ENCODE measurements at regions not wholly inside any gene's neighbourhood (a gene's known extent, or its start where the extent isn't known, plus 50 kb on each side); places are given as distances from the start of the nearest gene placed in this dataset.

- ChIA-PET CTCF (no interaction called here), POLR2A (no interaction called here)
- no peak for DNase-seq
- Histone ChIP-seq H3K9me3 (peaks cover 10% of the 10 kb centered on the region), H3K27me3 (replicated peaks; ENCODE audit: control insufficient read depth, insufficient read depth, low read length) (no peaks in the 10 kb centered on the region), H3K4me3 (ENCODE audit: low read depth, low read length) (no peak overlapping the region), H3K36me3 (ENCODE audit: control insufficient read depth, insufficient read depth, low read length) (no peaks in the 10 kb centered on the region), H3K4me1 (no peaks in the 10 kb centered on the region)
- Mint-ChIP-seq H3K36me3 (ENCODE audit: insufficient read depth, unreplicated experiment) (no peaks in the 10 kb centered on the region), H3K27ac (ENCODE audit: unreplicated experiment) (no peak overlapping the region), H3K4me1 (ENCODE audit: low read depth, unreplicated experiment) (no peaks in the 10 kb centered on the region), H3K27me3 (ENCODE audit: insufficient read depth, unreplicated experiment) (peaks cover 11% of the 10 kb centered on the region), H3K4me3 (ENCODE audit: unreplicated experiment) (no peak overlapping the region), H3K9me3 (ENCODE audit: unreplicated experiment) (peaks cover 23% of the 10 kb centered on the region)
- no peak for TF ChIP-seq CTCF (IDR thresholded peaks at IDR 0.05; ENCODE audit: insufficient read depth in 1 of 2, low read depth in 1 of 2, low read length in 1 of 2, severe bottlenecking in 1 of 2, unreplicated experiment in 1 of 2)
- intact Hi-C loops (cut with micrococcal nuclease; ENCODE audit: unreplicated experiment) = no loop called here
- BruUV-seq (replicated peaks) = no TSS peak
Observed at GRCh38 chr11:131275580-131275979, 94.8 kb upstream of the NTM start.

- Histone ChIP-seq H3K9me3 (peaks cover 10% of the 10 kb centered on the region), H3K36me3 (ENCODE audit: control insufficient read depth, insufficient read depth, low read length) (no peaks in the 10 kb centered on the region), H3K4me3 (ENCODE audit: low read depth, low read length) (no peak overlapping the region), H3K27me3 (replicated peaks; ENCODE audit: control insufficient read depth, insufficient read depth, low read length) (no peaks in the 10 kb centered on the region), H3K4me1 (no peaks in the 10 kb centered on the region)
- no peak for DNase-seq
- H3K9me3 Mint-ChIP-seq (ENCODE audit: unreplicated experiment) = no peaks in the 10 kb centered on the region
- TF ChIP-seq CTCF (IDR thresholded peaks at IDR 0.05; ENCODE audit: insufficient read depth in 1 of 2, low read depth in 1 of 2, low read length in 1 of 2, severe bottlenecking in 1 of 2, unreplicated experiment in 1 of 2) = no peak
- ChIA-PET CTCF (interaction anchor here (0.6 kb wide), 1 partner anchor 70 kb away, joined by 3 read pairs; no protein-coding TSS in a partner anchor), POLR2A (interaction anchor here (0.5 kb wide), 1 partner anchor 815 kb away, joined by 3 read pairs; no protein-coding TSS in a partner anchor)
- no peaks in the 10 kb centered on the region for H3K4me1 Mint-ChIP-seq (ENCODE audit: low read depth, unreplicated experiment)
- H3K27me3 Mint-ChIP-seq (ENCODE audit: insufficient read depth, unreplicated experiment) = peaks cover 14% of the 10 kb centered on the region
- intact Hi-C loops (cut with micrococcal nuclease; ENCODE audit: unreplicated experiment) = no loop called here
- no peaks in the 10 kb centered on the region for H3K36me3 Mint-ChIP-seq (ENCODE audit: insufficient read depth, unreplicated experiment)
- BruUV-seq (replicated peaks) = no TSS peak
- H3K27ac Mint-ChIP-seq (ENCODE audit: unreplicated experiment) = no peak overlapping the region
- H3K4me3 Mint-ChIP-seq (ENCODE audit: unreplicated experiment) = no peak overlapping the region
Observed at GRCh38 chr11:131278472-131278871, 91.9 kb upstream of the NTM start.

GRCh38 chr11:131279654-131280384, 90.6 kb upstream of the NTM start:
- Mint-ChIP-seq H3K4me1 (ENCODE audit: low read depth, unreplicated experiment) (no peaks in the 10 kb centered on the region), H3K36me3 (ENCODE audit: insufficient read depth, unreplicated experiment) (no peaks in the 10 kb centered on the region), H3K27me3 (ENCODE audit: insufficient read depth, unreplicated experiment) (peaks cover 17% of the 10 kb centered on the region), H3K4me3 (ENCODE audit: unreplicated experiment) (no peak overlapping the region), H3K9me3 (ENCODE audit: unreplicated experiment) (no peaks in the 10 kb centered on the region), H3K27ac (ENCODE audit: unreplicated experiment) (no peak overlapping the region)
- no peaks in the 10 kb centered on the region for H3K27me3 ChIP-seq (replicated peaks; ENCODE audit: control insufficient read depth, insufficient read depth, low read length)
- POLR2A ChIA-PET = no interaction called here
- H3K36me3 ChIP-seq (ENCODE audit: control insufficient read depth, insufficient read depth, low read length) = no peaks in the 10 kb centered on the region
- CTCF ChIA-PET = no interaction called here
- no peak overlapping the region for H3K4me3 ChIP-seq (ENCODE audit: low read depth, low read length)
- peaks cover 8% of the 10 kb centered on the region for H3K9me3 ChIP-seq
- no TSS peak for BruUV-seq (replicated peaks)
- no peak for DNase-seq
- intact Hi-C loops (cut with micrococcal nuclease; ENCODE audit: unreplicated experiment) = no loop called here
- no peaks in the 10 kb centered on the region for H3K4me1 ChIP-seq
- no peak for TF ChIP-seq CTCF (IDR thresholded peaks at IDR 0.05; ENCODE audit: insufficient read depth in 1 of 2, low read depth in 1 of 2, low read length in 1 of 2, severe bottlenecking in 1 of 2, unreplicated experiment in 1 of 2)
